GM21529 (cell line): ENCODE measurements at regions not wholly inside any gene's neighbourhood (a gene's known extent, or its start where the extent isn't known, plus 50 kb on each side); places are given as distances from the start of the nearest gene placed in this dataset.

Source experiments
- ATAC-seq: cut with Tn5 transposase; IDR thresholded peaks from one replicate; pipeline ENCODE4 v1.9.1; 2021; ENCODE audit not compliant: unreplicated experiment

DNA sequence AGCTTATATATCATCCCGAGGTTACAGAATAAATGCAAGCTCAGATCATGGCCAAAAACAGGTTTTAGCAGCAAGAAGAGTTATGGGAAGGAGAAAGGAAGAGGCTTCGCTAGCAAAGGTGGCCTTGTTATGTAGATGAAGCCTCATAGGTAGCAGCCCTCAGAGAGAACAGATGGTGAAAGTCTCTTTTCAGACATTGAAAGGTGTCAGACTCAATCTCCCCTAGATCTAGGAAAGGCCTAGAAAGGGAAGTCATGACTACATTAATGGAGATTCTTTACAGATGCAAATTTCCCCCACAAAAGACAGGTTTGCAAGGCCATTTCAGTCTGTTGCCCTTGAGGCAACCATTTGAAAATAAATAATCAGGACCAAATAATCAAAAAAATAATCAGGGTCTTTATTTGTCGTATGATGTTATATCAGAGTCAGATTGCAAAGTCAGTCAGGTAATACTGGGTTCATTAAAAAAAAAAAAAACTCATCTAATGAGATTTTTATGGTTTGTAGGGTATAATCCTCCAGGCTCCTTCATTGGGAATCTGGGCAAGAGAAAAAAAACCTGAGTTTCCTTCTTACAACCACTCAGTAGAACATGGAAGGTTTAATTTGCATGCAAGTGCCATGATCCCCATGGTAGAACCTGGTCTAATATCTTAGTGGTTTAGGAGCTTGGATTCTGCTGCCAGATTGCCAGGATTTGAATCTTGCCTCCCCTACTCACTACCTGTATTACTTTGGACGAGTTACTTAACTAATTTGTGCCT, 50.8 kb upstream of the HTR2A start:
- ATAC-seq = no peak
